Activated CD4-positive, alpha-beta T cell treated with anti-CD3 and anti-CD28 coated beads, Interleukin-2, amount 10 ng/mL, durations not matched to agents 7 days and 5 days (primary cell): ENCODE measurements at regions not wholly inside any gene's neighbourhood (a gene's known extent, or its start where the extent isn't known, plus 50 kb on each side); places are given as distances from the start of the nearest gene placed in this dataset.
"Not testable (repeated sequence)": the region's sequence is repeated elsewhere in the genome, so short reads cannot be mapped to it uniquely, and the experiment has no call there.

Experiments used
- CTCF ChIA-PET: fragments of 350-600 bp; sonication (Branson Sonifier 250); formaldehyde crosslinking; loops from one replicate; lab custom pipeline; 2021; ENCODE audit warnings: antibody characterized with exemption; lab: Charles Lee
- POLR2A ChIA-PET: fragments of 350-600 bp; sonication (Branson Sonifier 250); formaldehyde crosslinking; loops from one replicate; lab custom pipeline; 2021; ENCODE audit warnings: antibody characterized with exemption; lab: Charles Lee
- DNase-seq: peaks from one replicate; pipeline ENCODE4 v3.0.0-alpha.2; 2020
- H3K27ac Mint-ChIP-seq: one replicate; pipeline ENCODE4 v1.8.0; 2021; ENCODE audit warnings: mild to moderate bottlenecking, moderate library complexity, mixed read lengths
- H3K27me3 Mint-ChIP-seq: one replicate; pipeline ENCODE4 v1.8.0; 2021; ENCODE audit warnings: mixed read lengths
- H3K36me3 Mint-ChIP-seq: one replicate; pipeline ENCODE4 v1.8.0; 2021; ENCODE audit warnings: low read depth, mixed read lengths
- H3K4me1 Mint-ChIP-seq: one replicate; pipeline ENCODE4 v1.8.0; 2021; ENCODE audit warnings: mixed read lengths
- H3K4me3 Mint-ChIP-seq: one replicate; pipeline ENCODE4 v1.8.0; 2021; ENCODE audit warnings: mild to moderate bottlenecking, moderate library complexity, mixed read lengths
- H3K9me3 Mint-ChIP-seq: one replicate; pipeline ENCODE4 v1.8.0; 2021; ENCODE audit warnings: mixed read lengths

- CTCF ChIA-PET, H3K36me3 Mint-ChIP-seq, H3K27ac Mint-ChIP-seq, H3K27me3 Mint-ChIP-seq, H3K9me3 Mint-ChIP-seq, POLR2A ChIA-PET, H3K4me1 Mint-ChIP-seq, H3K4me3 Mint-ChIP-seq, DNase-seq: not testable (repeated sequence)
Observed at GRCh38 chr16:88270171-88270790, 112.5 kb upstream of the ZNF469 start.

DNA sequence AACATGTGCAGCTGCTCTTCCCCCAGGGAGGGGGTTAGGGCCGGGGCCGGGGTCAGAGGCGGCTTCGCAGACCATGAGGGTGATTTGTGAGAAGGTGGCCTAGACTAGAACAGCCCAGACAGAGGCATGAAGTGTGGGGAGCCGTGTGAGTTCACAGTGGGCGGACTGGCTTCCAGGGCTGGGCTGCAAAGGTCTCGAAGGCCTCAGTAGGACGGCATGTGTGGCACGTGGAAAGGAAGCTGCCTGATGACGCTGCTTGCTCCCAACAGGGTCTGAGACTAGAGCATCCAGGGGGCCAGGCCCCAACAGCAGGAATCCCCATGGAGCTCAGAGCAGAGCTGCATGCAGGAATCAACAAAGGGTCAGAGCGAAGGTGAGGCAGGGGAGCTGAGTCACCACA, 111.5 kb upstream of the ZNF469 start:
- H3K4me1 Mint-ChIP-seq, H3K36me3 Mint-ChIP-seq, CTCF ChIA-PET, H3K9me3 Mint-ChIP-seq, H3K4me3 Mint-ChIP-seq, H3K27me3 Mint-ChIP-seq, H3K27ac Mint-ChIP-seq, DNase-seq, POLR2A ChIA-PET: not testable (repeated sequence)

DNA sequence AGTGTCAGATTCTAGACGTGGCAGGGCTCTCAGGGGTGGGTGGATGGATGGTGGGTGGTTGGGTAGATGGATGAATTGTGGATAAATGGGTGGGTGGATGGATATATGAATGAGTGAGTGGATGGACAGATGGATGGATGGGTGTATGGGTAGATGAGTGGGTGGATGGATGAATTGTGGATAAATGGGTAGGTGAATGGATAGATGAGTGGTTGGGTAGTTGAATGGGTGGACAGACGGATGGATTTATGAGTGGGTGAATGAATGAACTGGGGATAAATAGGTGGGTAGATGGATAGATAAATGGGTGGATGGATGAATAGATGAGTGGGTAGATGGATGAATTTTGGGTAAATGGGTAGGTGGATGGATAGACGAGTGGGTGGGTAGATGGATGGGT, 111.0 kb upstream of the ZNF469 start:
- H3K4me1 Mint-ChIP-seq, H3K27ac Mint-ChIP-seq, H3K4me3 Mint-ChIP-seq, H3K9me3 Mint-ChIP-seq, H3K36me3 Mint-ChIP-seq, POLR2A ChIA-PET, H3K27me3 Mint-ChIP-seq, CTCF ChIA-PET, DNase-seq: not testable (repeated sequence)

DNA sequence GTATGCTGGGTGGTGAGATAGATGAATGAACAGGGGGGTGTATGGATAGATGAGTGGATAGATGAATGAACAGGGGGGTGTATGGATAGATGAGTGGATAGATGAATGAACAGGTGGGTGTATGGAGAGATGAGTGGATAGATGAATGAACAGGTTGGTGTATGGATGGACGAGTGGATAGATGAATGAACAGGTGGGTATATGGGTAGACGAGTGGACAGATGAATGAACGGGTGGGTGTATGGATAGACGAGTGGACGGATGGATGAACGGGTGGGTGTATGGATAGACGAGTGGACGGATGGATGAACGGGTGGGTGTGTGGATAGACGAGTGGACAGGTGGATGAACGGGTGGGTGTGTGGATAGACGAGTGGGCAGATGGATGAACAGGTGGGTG, 110.3 kb upstream of the ZNF469 start:
- DNase-seq, H3K4me3 Mint-ChIP-seq, H3K4me1 Mint-ChIP-seq, H3K9me3 Mint-ChIP-seq, POLR2A ChIA-PET, H3K36me3 Mint-ChIP-seq, H3K27ac Mint-ChIP-seq, CTCF ChIA-PET, H3K27me3 Mint-ChIP-seq: not testable (repeated sequence)

- H3K4me1 Mint-ChIP-seq, H3K27ac Mint-ChIP-seq, CTCF ChIA-PET, DNase-seq, POLR2A ChIA-PET, H3K27me3 Mint-ChIP-seq, H3K4me3 Mint-ChIP-seq, H3K36me3 Mint-ChIP-seq: not testable (repeated sequence)
- H3K9me3 Mint-ChIP-seq, result peaks cover 12% of the 10 kb centered on the region
Observed at GRCh38 chr16:88274126-88274750, 108.5 kb upstream of the ZNF469 start.

GRCh38 chr16:88274847-88275246, 107.9 kb upstream of the ZNF469 start:
- H3K4me3 Mint-ChIP-seq, result no peak overlapping the region
- DNase-seq, result no peak
- CTCF ChIA-PET, result no interaction called here
- peaks cover 12% of the 10 kb centered on the region for H3K9me3 Mint-ChIP-seq
- no peak overlapping the region for H3K27ac Mint-ChIP-seq
- no peaks in the 10 kb centered on the region for H3K27me3 Mint-ChIP-seq
- no peaks in the 10 kb centered on the region for H3K36me3 Mint-ChIP-seq
- H3K4me1 Mint-ChIP-seq, result no peaks in the 10 kb centered on the region
- POLR2A ChIA-PET, result no interaction called here

GRCh38 chr16:88275336-88276122, 107.2 kb upstream of the ZNF469 start:
- H3K4me3 Mint-ChIP-seq, DNase-seq, CTCF ChIA-PET, H3K27me3 Mint-ChIP-seq, H3K36me3 Mint-ChIP-seq, H3K4me1 Mint-ChIP-seq, POLR2A ChIA-PET, H3K27ac Mint-ChIP-seq: not testable (repeated sequence)
- H3K9me3 Mint-ChIP-seq, result peaks cover 15% of the 10 kb centered on the region

DNA sequence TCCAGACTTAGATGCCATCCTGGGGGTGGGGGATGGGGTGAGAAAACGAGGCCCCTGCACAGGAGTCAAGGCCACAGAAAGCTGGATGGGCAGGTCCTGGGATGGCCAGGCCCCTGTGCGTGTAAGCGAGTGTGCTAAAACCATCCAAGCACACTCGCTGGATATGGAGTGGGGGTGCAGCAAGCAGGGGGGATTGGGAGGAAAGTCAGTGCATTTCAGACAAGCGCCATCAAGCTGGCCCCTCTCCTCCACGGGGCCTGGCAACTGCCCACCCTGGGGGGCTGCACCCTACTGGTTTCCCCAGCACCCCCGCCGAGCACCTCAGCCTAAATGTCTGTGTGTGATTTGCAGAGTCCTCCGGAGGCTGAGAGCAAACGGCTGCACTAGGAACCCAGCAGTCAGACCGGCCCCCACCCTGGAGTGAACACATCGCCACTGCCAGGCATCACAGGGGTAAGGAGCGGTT, 106.6 kb upstream of the ZNF469 start:
- CTCF ChIA-PET, POLR2A ChIA-PET: not testable (repeated sequence)

GRCh38 chr16:88276591-88276990, 106.2 kb upstream of the ZNF469 start:
- Mint-ChIP-seq H3K36me3 (no peaks in the 10 kb centered on the region), H3K9me3 (peaks cover 16% of the 10 kb centered on the region), H3K4me1 (no peaks in the 10 kb centered on the region), H3K27me3 (no peaks in the 10 kb centered on the region), H3K27ac (no peak overlapping the region), H3K4me3 (no peak overlapping the region)
- POLR2A ChIA-PET, result no interaction called here
- no peak for DNase-seq
- CTCF ChIA-PET, result no interaction called here

More for the DNA sequence above, 106.6 kb upstream of the ZNF469 start:
- not testable (repeated sequence) for H3K36me3 Mint-ChIP-seq, H3K27ac Mint-ChIP-seq, H3K27me3 Mint-ChIP-seq, DNase-seq, H3K4me3 Mint-ChIP-seq, H3K4me1 Mint-ChIP-seq
- H3K9me3 Mint-ChIP-seq, result peaks cover 16% of the 10 kb centered on the region

- no peak for DNase-seq
- Mint-ChIP-seq H3K4me1 (no peaks in the 10 kb centered on the region), H3K27me3 (no peaks in the 10 kb centered on the region), H3K27ac (no peak overlapping the region), H3K9me3 (peaks cover 16% of the 10 kb centered on the region), H3K36me3 (no peaks in the 10 kb centered on the region), H3K4me3 (no peak overlapping the region)
- CTCF ChIA-PET, result no interaction called here
- POLR2A ChIA-PET, result no interaction called here
Observed at GRCh38 chr16:88279998-88280397, 102.8 kb upstream of the ZNF469 start.

GRCh38 chr16:88281858-88282563, 100.7 kb upstream of the ZNF469 start:
- DNase-seq, result no peak
- Mint-ChIP-seq H3K27ac (no peak overlapping the region), H3K9me3 (peaks cover 12% of the 10 kb centered on the region), H3K36me3 (no peaks in the 10 kb centered on the region), H3K4me1 (no peaks in the 10 kb centered on the region), H3K4me3 (no peak overlapping the region), H3K27me3 (no peaks in the 10 kb centered on the region)
- ChIA-PET POLR2A (no interaction called here), CTCF (no interaction called here)

DNA sequence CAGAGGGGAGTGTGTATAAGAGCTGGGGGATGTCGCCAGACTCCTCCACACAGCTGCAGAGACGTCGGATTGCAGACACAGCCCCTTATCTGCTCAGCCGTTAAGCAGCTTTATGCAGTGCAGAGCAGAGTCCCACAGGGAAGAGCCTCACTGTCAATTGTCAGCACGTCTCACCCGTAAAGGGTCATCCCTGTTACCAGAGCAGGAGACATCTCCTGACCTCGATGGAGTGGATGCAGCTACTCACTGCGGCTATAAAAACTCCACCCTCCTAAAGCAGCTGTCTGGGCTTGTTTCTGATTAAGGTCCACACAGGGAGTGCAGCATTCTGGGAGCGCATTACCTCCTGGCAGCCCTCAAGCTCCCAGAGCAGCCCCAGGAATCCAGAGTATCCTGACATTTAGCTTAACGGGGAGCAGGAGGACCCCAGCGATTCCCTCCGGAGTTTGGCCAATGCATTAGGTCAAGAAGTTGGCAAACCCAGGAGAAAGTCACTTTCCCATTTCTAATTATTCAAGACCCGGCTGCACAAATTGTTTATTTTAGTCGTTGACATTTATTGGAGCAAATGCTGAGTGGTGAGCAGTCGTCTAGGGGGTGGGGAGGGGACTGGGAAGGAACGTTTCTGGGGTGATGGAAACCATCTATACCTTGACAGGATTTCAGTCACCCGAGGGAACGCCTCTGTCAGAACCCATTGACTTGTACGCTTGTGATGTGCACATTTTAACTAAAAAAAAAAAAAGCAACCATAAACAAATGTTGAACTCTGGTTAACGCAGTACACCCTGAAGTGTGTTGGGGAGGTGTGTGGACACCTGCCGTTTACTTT, 100.0 kb upstream of the ZNF469 start:
- Mint-ChIP-seq H3K9me3 (peaks cover 12% of the 10 kb centered on the region), H3K4me3 (no peak overlapping the region), H3K27ac (no peak overlapping the region), H3K27me3 (no peaks in the 10 kb centered on the region), H3K36me3 (no peaks in the 10 kb centered on the region), H3K4me1 (no peaks in the 10 kb centered on the region)
- CTCF ChIA-PET, result no interaction called here
- no peak for DNase-seq
- POLR2A ChIA-PET, result no interaction called here
